GM18909 (cell line): ENCODE measurements at regions not wholly inside any gene's neighbourhood (a gene's known extent, or its start where the extent isn't known, plus 50 kb on each side); places are given as distances from the start of the nearest gene placed in this dataset.
"Not testable (repeated sequence)": the region's sequence is repeated elsewhere in the genome, so short reads cannot be mapped to it uniquely, and the experiment has no call there.

Source experiments
- ATAC-seq: cut with Tn5 transposase; IDR thresholded peaks from one replicate; pipeline ENCODE4 v1.9.1; 2021; ENCODE audit warnings: mild to moderate bottlenecking; ENCODE audit not compliant: unreplicated experiment, poor library complexity

- not testable (repeated sequence) for ATAC-seq
These were observed 55.6 kb upstream of the CRYM start for GRCh38 chr16:21333683-21334082.
